HCT116 (cell line): ENCODE measurements at regions not wholly inside any gene's neighbourhood (a gene's known extent, or its start where the extent isn't known, plus 50 kb on each side); places are given as distances from the start of the nearest gene placed in this dataset.

Experiments used
- CTCF ChIP-seq, 3 experiments: fragments of 200-600 bp in 1 of 3; sonication (generic) in 1 of 3; IDR thresholded peaks in 2 of 3; conservative IDR thresholded peaks in 1 of 3; 2 replicates each; pipeline ENCODE4 v1.5.1; 2012 to 2017; ENCODE audit warnings: low read depth in 2 of 3, low read length in 2 of 3, antibody characterized with exemption in 1 of 3, borderline replicate concordance in 1 of 3, control low read depth in 1 of 3, mild to moderate bottlenecking in 1 of 3, mixed read lengths in 1 of 3, mixed run types in 1 of 3, moderate library complexity in 1 of 3; ENCODE audit not compliant: insufficient read depth in 1 of 3
- EZH2 ChIP-seq: fragments of 200-600 bp; sonication (generic); IDR thresholded peaks from 2 replicates; pipeline ENCODE4 v1.6.1; 2017; ENCODE audit warnings: antibody characterized with exemption, mixed run types
- EZH2phosphoT487 ChIP-seq: fragments of 200-600 bp; IDR thresholded peaks from 2 replicates; pipeline ENCODE4 v1.6.1; 2018; ENCODE audit warnings: antibody characterized with exemption, borderline replicate concordance
- FOSL1 ChIP-seq: IDR thresholded peaks from 2 replicates; pipeline ENCODE4 v1.6.1; 2012; ENCODE audit warnings: low read depth
- JUND ChIP-seq: IDR thresholded peaks from 2 replicates; pipeline ENCODE4 v1.6.1; 2012
- MAX ChIP-seq: IDR thresholded peaks from 2 replicates; pipeline ENCODE4 v1.6.1; 2012
- POLR2A ChIP-seq: IDR thresholded peaks from 2 replicates; pipeline ENCODE4 v1.7.0; 2011; ENCODE audit warnings: borderline replicate concordance; ENCODE audit not compliant: insufficient read depth, insufficient read length; ENCODE audit errors: extremely low read depth
- POLR2AphosphoS5 ChIP-seq: IDR thresholded peaks from 2 replicates; pipeline ENCODE4 v1.6.1; 2011; ENCODE audit warnings: mild to moderate bottlenecking, low read depth, low read length, moderate library complexity
- RAD21 ChIP-seq: IDR thresholded peaks from 2 replicates; pipeline ENCODE4 v1.6.1; 2012; ENCODE audit warnings: low read depth, mild to moderate bottlenecking
- ZBTB33 ChIP-seq: IDR thresholded peaks from 2 replicates; pipeline ENCODE4 v1.6.1; 2011; ENCODE audit warnings: mild to moderate bottlenecking, low read length, moderate library complexity; ENCODE audit not compliant: insufficient replicate concordance; ENCODE audit errors: extremely low read depth
- ZNF274 ChIP-seq: fragments of 200-500 bp; sonication (Bioruptor generic); IDR thresholded peaks from 2 replicates; pipeline ENCODE4 v1.6.1; 2014; ENCODE audit warnings: mild to moderate bottlenecking, low read depth, low read length, inconsistent platforms

- TF ChIP-seq EZH2phosphoT487 (no peak), CTCF (IDR thresholded peaks at IDR 0.05 in 2 of 3, conservative IDR thresholded peaks at IDR 0.05 in 1 of 3; ENCODE audit: borderline replicate concordance in 1 of 3, insufficient read depth in 1 of 3, low read depth in 2 of 3, low read length in 2 of 3) (no peak), EZH2 (no peak), POLR2AphosphoS5 (no peak), JUND (no peak), ZNF274 (no peak), RAD21 (no peak), MAX (no peak), POLR2A (no peak), FOSL1 (no peak), ZBTB33 (no peak)
These were observed 163.1 kb downstream of the KLHL28 start for GRCh38 chr14:44798386-44799242.
